ENCODE measurements at regions not wholly inside any gene's neighbourhood (a gene's known extent, or its start where the extent isn't known, plus 50 kb on each side); places are given as distances from the start of the nearest gene placed in this dataset.

GRCh38 chr2:7207631-7208030 is 290.4 kb downstream of the RNF144A start:
- DNase-seq (ENCODE audit: low read depth in 1 of 2, low spot score in 2 of 2), result no peak
- Histone ChIP-seq H3K27ac (no peak overlapping the region), H3K27me3 (replicated peaks) (no peaks in the 10 kb centered on the region), H3K36me3 (no peaks in the 10 kb centered on the region), H3K9me3 (replicated peaks) (no peaks in the 10 kb centered on the region), H3K4me3 (no peak overlapping the region), H3K4me1 (replicated peaks) (peaks cover 11% of the 10 kb centered on the region; the same call in 1 of the 2 replicates)

DNA sequence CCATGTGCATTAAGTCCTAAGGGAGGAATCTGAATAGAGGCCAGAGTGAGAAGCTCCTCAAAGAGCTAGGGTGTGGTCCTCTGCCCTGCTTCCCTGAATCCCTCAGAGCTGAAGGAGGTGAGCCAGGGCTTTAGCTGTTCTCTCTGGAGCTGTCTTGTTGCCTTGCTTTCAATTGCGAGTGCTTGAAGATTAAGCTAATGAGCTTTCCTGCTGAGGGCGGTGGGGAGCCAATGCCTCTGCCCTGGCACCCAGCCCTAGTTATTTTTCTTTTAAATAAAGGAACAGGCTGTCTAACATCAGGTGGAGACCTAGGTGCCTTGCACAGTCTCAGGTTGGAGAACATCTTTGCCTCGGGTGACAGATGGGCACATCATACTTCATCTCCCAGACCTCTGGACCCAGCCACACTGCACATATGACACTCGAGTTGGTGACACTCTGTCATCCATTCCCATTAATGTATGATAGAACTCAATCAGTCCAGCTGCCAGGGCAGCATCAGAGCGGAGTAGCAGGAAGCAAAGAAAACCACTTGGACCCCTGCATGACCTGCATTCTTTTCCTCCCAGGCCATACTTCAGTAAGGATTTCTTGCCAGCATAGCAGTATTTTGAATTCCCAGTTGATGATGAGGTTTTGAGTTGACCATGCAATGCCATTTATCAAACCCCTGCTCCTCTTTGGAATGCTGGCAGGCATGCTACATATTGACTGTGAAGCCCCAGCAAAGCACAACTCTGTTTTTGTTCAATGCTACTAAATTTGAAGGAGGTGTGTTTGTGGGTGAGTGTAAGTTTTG is 292.7 kb downstream of the RNF144A start:
- no peaks in the 10 kb centered on the region for H3K36me3 ChIP-seq
- H3K4me1 ChIP-seq (replicated peaks), result peaks cover 11% of the 10 kb centered on the region; the same call in 1 of the 2 replicates
- no peaks in the 10 kb centered on the region for H3K9me3 ChIP-seq (replicated peaks)
- no peaks in the 10 kb centered on the region for H3K27me3 ChIP-seq (replicated peaks)
- peak in 1 of 2 experiments; percentile 46 for DNase-seq (ENCODE audit: low read depth in 1 of 2, low spot score in 2 of 2)
- H3K4me3 ChIP-seq, result no peak overlapping the region
- H3K27ac ChIP-seq, result no peak overlapping the region

DNA sequence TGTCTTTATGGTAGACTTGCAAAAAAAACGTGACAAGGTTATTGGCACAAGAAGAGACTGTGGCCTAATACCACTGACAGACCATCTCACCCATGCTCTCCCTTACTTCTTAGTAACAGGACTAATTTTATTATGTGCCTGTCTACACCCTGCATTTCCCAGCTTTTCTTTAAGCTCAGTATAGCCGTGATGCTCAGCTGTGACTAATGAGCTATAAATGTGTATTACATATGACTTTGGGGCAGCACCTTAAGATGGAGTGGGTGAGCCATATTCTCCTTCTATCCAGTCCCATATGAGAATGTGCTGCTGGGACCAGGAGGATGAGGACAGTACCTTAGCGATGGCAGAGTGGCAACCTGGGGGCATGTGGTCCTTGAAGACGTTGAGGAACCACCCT is 293.5 kb downstream of the RNF144A start:
- no peaks in the 10 kb centered on the region for H3K27me3 ChIP-seq (replicated peaks)
- H3K36me3 ChIP-seq, result no peaks in the 10 kb centered on the region
- no peak overlapping the region for H3K4me3 ChIP-seq
- no peaks in the 10 kb centered on the region for H3K9me3 ChIP-seq (replicated peaks)
- DNase-seq (ENCODE audit: low read depth in 1 of 2, low spot score in 2 of 2), result no peak
- H3K27ac ChIP-seq, result no peak overlapping the region
- H3K4me1 ChIP-seq (replicated peaks), result peaks cover 11% of the 10 kb centered on the region; the same call in 1 of the 2 replicates

DNA sequence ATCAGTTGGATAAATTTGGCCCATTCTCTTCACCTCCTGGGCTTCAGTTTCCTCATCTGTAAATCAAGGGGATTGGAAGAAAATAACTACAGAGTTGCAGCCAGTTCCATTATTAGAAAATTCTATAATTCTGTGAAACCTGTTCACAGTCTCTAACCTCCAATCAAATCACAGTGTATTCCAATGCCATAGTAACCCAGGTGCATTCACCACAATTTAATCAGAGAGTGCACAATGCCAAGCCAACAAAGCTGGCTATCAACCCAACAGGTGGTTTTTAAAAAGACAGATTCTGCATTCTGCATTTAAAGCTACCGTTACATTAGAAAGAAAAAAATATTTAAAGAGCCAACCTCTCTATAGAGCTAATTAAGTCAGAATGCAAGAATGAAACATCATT is 308.6 kb downstream of the RNF144A start:
- no peaks in the 10 kb centered on the region for H3K4me1 ChIP-seq (replicated peaks)
- H3K27me3 ChIP-seq (replicated peaks), result no peaks in the 10 kb centered on the region
- H3K9me3 ChIP-seq (replicated peaks), result no peaks in the 10 kb centered on the region
- no peaks in the 10 kb centered on the region for H3K36me3 ChIP-seq
- H3K27ac ChIP-seq, result no peak overlapping the region
- no peak overlapping the region for H3K4me3 ChIP-seq
- no peak for DNase-seq (ENCODE audit: low read depth in 1 of 2, low spot score in 2 of 2)

DNA sequence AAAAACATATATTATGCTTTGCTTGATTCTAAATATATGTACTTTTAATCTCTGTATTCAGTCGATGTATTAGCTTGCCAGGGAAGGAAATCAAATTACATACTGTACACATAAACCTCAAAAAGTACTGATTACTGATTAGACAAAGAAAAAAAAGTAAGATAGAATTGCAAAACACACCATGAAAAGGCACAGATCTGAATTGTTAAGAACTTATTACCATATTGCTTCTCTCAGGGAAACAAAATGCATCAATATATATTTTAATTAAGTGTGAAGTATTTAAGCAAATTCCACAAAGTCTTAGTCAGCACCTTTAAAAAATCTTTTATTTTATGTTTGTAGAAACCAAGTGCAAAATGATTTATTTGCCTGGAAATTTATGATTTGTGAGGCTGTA is 309.3 kb downstream of the RNF144A start:
- Histone ChIP-seq H3K27me3 (replicated peaks) (no peaks in the 10 kb centered on the region), H3K4me3 (no peak overlapping the region), H3K36me3 (no peaks in the 10 kb centered on the region), H3K4me1 (replicated peaks) (no peaks in the 10 kb centered on the region), H3K27ac (no peak overlapping the region), H3K9me3 (replicated peaks) (no peaks in the 10 kb centered on the region)
- DNase-seq (ENCODE audit: low read depth in 1 of 2, low spot score in 2 of 2), result no peak

DNA sequence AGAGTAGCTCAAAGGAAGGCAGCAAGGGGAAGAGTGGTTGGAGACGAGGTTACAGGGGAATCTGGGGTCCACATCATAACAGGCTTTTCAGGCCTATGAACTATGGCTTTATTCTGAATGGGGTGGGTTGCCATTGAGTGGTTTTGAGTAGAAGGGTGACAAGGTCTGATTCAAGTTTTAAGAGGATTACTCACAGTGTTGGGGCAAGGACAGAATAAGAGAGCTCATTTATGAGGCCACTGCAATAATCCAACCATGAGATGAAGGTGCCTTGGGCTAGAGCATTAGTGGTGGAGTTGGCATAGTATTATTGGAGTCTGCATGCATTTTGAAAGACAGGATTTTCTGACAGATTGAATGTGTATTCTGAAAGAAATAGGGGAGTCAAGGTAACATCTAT is 315.9 kb downstream of the RNF144A start:
- Histone ChIP-seq H3K27ac (no peak overlapping the region), H3K36me3 (no peaks in the 10 kb centered on the region), H3K4me3 (no peak overlapping the region), H3K4me1 (replicated peaks) (no peaks in the 10 kb centered on the region), H3K9me3 (replicated peaks) (no peaks in the 10 kb centered on the region), H3K27me3 (replicated peaks) (no peaks in the 10 kb centered on the region)
- no peak for DNase-seq (ENCODE audit: low read depth in 1 of 2, low spot score in 2 of 2)

GRCh38 chr2:7237466-7237865 is 320.3 kb downstream of the RNF144A start:
- no peaks in the 10 kb centered on the region for H3K36me3 ChIP-seq
- H3K27ac ChIP-seq, result no peak overlapping the region
- H3K4me3 ChIP-seq, result no peak overlapping the region

DNA sequence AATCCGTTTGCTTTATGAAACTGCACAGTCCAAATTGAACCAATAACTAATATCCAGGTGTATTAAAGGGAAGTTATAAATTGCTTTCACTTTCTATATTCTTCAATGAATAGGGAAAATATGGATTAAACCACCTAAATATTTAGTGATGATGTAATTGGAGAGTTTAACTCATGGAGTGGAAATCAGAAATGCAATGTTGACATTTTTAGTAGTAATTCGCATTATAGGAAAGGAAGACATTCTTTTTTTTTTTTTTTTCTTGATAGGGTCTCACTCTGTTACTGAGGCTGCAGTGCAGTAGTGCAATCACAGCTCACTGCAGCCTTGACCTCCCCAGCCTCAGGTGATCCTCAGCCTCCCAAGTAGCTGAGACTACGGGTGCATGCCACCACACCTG is 321.9 kb downstream of the RNF144A start:
- H3K36me3 ChIP-seq, result no peaks in the 10 kb centered on the region
- DNase-seq (ENCODE audit: low read depth in 1 of 2, low spot score in 2 of 2), result no peak
- no peaks in the 10 kb centered on the region for H3K27me3 ChIP-seq (replicated peaks)
- H3K27ac ChIP-seq, result no peak overlapping the region
- no peaks in the 10 kb centered on the region for H3K4me1 ChIP-seq (replicated peaks)
- H3K9me3 ChIP-seq (replicated peaks), result no peaks in the 10 kb centered on the region
- no peak overlapping the region for H3K4me3 ChIP-seq

More at GRCh38 chr2:7237466-7237865, 320.3 kb downstream of the RNF144A start:
- H3K27me3 ChIP-seq (replicated peaks), result no peaks in the 10 kb centered on the region
- H3K4me1 ChIP-seq (replicated peaks), result no peaks in the 10 kb centered on the region
- DNase-seq (ENCODE audit: low read depth in 1 of 2, low spot score in 2 of 2), result no peak
- H3K9me3 ChIP-seq (replicated peaks), result no peaks in the 10 kb centered on the region

GRCh38 chr2:7241041-7241745 is 324.0 kb downstream of the RNF144A start:
- Histone ChIP-seq H3K36me3 (no peaks in the 10 kb centered on the region), H3K9me3 (replicated peaks) (no peaks in the 10 kb centered on the region), H3K27me3 (replicated peaks) (no peaks in the 10 kb centered on the region), H3K27ac (no peak overlapping the region), H3K4me3 (no peak overlapping the region), H3K4me1 (replicated peaks) (no peaks in the 10 kb centered on the region)
- DNase-seq (ENCODE audit: low read depth in 1 of 2, low spot score in 2 of 2), result no peak

DNA sequence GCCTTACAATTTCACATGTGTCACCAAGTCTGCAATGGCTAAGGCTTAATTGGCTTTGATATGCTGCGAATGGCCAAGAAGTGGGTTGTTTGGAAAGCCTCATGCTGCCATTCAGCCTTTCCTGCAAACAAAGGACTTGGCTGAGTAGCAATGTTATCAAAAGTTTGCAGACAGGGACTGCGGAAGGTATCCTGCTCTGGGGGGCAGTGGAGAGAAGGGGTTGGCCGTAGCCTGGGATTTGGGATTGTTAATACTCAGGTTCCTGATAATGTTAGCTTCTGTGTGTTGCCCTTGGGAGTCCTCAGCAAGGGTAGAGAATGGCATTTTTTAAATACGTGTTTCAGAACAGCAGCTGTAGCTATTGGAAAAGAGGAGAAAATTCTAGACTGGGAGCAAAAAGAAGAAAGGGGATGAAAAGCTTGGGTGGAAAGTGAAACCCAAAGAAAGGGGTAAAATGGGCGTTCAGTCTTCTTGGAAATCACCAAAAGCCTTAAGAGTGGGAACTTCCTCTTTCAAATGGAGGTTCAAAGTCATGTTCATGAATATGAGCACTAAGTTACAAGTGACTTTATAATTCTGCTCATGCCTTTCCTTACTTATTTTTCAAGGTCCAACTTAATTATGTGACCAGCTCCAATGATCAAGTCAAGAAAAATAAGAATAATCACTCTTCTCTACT is 325.1 kb downstream of the RNF144A start:
- H3K4me3 ChIP-seq, result no peak overlapping the region
- H3K27me3 ChIP-seq (replicated peaks), result no peaks in the 10 kb centered on the region
- no peaks in the 10 kb centered on the region for H3K4me1 ChIP-seq (replicated peaks)
- no peaks in the 10 kb centered on the region for H3K9me3 ChIP-seq (replicated peaks)
- no peaks in the 10 kb centered on the region for H3K36me3 ChIP-seq
- DNase-seq (ENCODE audit: low read depth in 1 of 2, low spot score in 2 of 2), result no peak
- H3K27ac ChIP-seq, result no peak overlapping the region

- no peaks in the 10 kb centered on the region for H3K36me3 ChIP-seq
- H3K27me3 ChIP-seq (replicated peaks), result no peaks in the 10 kb centered on the region
- no peaks in the 10 kb centered on the region for H3K9me3 ChIP-seq (replicated peaks)
- no peak overlapping the region for H3K27ac ChIP-seq
- H3K4me3 ChIP-seq, result no peak overlapping the region
- no peak for DNase-seq (ENCODE audit: low read depth in 1 of 2, low spot score in 2 of 2)
- no peaks in the 10 kb centered on the region for H3K4me1 ChIP-seq (replicated peaks)
These were observed 326.1 kb downstream of the RNF144A start for GRCh38 chr2:7243276-7243675.

DNA sequence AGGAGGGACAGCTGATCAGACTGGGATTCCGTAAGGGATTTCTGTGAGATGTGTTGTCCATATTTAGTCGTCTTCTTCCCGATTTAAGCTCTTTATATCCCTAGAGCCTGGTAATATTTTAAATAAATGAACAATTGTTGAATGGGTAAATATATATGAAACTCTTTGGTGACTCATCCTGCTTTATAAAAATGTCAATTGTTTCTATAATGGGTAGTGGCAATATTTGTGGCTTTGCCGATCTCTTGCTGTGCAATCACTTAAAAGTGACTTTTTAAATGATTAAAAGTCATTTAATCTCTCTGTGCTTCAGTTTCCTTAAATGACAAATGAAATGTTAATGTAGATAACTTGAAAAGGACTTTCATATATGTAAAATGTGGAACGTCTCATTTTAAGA is 339.2 kb downstream of the RNF144A start:
- Histone ChIP-seq H3K27ac (no peak overlapping the region), H3K4me1 (replicated peaks) (no peaks in the 10 kb centered on the region), H3K36me3 (no peaks in the 10 kb centered on the region), H3K4me3 (no peak overlapping the region), H3K9me3 (replicated peaks) (no peaks in the 10 kb centered on the region; the same call in 1 of the 2 replicates), H3K27me3 (replicated peaks) (no peaks in the 10 kb centered on the region)
- DNase-seq (ENCODE audit: low read depth in 1 of 2, low spot score in 2 of 2), result no peak

DNA sequence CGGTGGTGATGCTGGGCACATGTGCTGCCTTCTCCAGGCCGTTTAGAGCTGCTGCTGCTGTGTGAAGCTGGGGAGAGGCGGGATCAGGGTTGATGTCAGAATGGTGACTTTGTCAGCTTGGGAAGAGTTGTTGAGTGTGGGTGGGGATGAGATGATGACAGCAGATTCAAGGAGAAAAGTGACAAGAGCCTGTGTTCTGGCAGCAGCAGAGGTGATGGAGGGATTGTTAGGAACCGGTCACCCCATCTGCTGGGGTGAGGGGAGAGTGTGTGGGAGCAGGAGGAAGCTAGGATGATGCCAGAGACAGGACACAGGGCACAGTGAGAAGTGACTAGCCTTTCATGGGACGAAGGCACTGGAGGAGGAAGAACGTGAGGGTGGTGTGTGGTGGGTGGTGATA is 345.5 kb downstream of the RNF144A start:
- H3K36me3 ChIP-seq, result no peaks in the 10 kb centered on the region
- H3K4me1 ChIP-seq (replicated peaks), result no peaks in the 10 kb centered on the region
- no peak for DNase-seq (ENCODE audit: low read depth in 1 of 2, low spot score in 2 of 2)
- H3K9me3 ChIP-seq (replicated peaks), result no peaks in the 10 kb centered on the region; the same call in 1 of the 2 replicates
- H3K27ac ChIP-seq, result no peak overlapping the region
- no peaks in the 10 kb centered on the region for H3K27me3 ChIP-seq (replicated peaks)
- H3K4me3 ChIP-seq, result no peak overlapping the region

- DNase-seq (ENCODE audit: low read depth in 1 of 2, low spot score in 2 of 2), result no peak
- no peaks in the 10 kb centered on the region for H3K36me3 ChIP-seq
- no peak overlapping the region for H3K4me3 ChIP-seq
- H3K9me3 ChIP-seq (replicated peaks), result no peaks in the 10 kb centered on the region; the same call in 1 of the 2 replicates
- H3K27ac ChIP-seq, result no peak overlapping the region
- H3K4me1 ChIP-seq (replicated peaks), result no peaks in the 10 kb centered on the region
- H3K27me3 ChIP-seq (replicated peaks), result no peaks in the 10 kb centered on the region
These were observed 347.6 kb downstream of the RNF144A start for GRCh38 chr2:7264791-7265190.

Data from SJSA1 (cell line).